ENCODE measurements at regions not wholly inside any gene's neighbourhood (a gene's known extent, or its start where the extent isn't known, plus 50 kb on each side); places are given as distances from the start of the nearest gene placed in this dataset.
"Not testable (repeated sequence)": the region's sequence is repeated elsewhere in the genome, so short reads cannot be mapped to it uniquely, and the experiment has no call there.

- intact Hi-C loops (cut with micrococcal nuclease) = no loop called here
Observed at GRCh38 chr2:175769200-175769599, 232.9 kb downstream of the LNPK start.

- intact Hi-C loops (cut with micrococcal nuclease) = no loop called here
Observed at GRCh38 chr2:175766880-175767279, 235.2 kb downstream of the LNPK start.

- intact Hi-C loops (cut with micrococcal nuclease) = no loop called here
Observed at GRCh38 chr2:175755656-175756386, 246.2 kb downstream of the LNPK start.

GRCh38 chr2:175755169-175755568 is 246.9 kb downstream of the LNPK start:
- intact Hi-C loops (cut with micrococcal nuclease) = no loop called here

- intact Hi-C loops (cut with micrococcal nuclease) = no loop called here
Observed at GRCh38 chr2:175750195-175750594, 251.9 kb downstream of the LNPK start.

- intact Hi-C loops (cut with micrococcal nuclease) = no loop called here
Observed at GRCh38 chr2:175745911-175746310, 256.2 kb downstream of the LNPK start.

- intact Hi-C loops (cut with micrococcal nuclease) = loop anchor here (1.0 kb wide), 1 partner anchor 37 kb away; no protein-coding TSS in a partner anchor
Observed at GRCh38 chr2:175744000-175744399, 258.1 kb downstream of the LNPK start.

- intact Hi-C loops (cut with micrococcal nuclease) = no loop called here
Observed at GRCh38 chr2:175743011-175743410, 259.1 kb downstream of the LNPK start.

GRCh38 chr2:175742367-175742766 is 259.7 kb downstream of the LNPK start:
- intact Hi-C loops (cut with micrococcal nuclease) = no loop called here

- intact Hi-C loops (cut with micrococcal nuclease) = no loop called here
Observed at GRCh38 chr2:175741164-175741563, 260.9 kb downstream of the LNPK start.

- intact Hi-C loops (cut with micrococcal nuclease) = no loop called here
Observed at GRCh38 chr2:175737722-175738361, 264.2 kb downstream of the LNPK start.

GRCh38 chr2:175734686-175735085 is 267.4 kb downstream of the LNPK start:
- intact Hi-C loops (cut with micrococcal nuclease) = no loop called here

GRCh38 chr2:175732531-175732930 is 269.5 kb downstream of the LNPK start:
- intact Hi-C loops (cut with micrococcal nuclease) = no loop called here

GRCh38 chr2:175730050-175730449 is 272.0 kb downstream of the LNPK start:
- intact Hi-C loops (cut with micrococcal nuclease) = no loop called here

- intact Hi-C loops (cut with micrococcal nuclease) = no loop called here
Observed at GRCh38 chr2:175729049-175729706, 272.9 kb downstream of the LNPK start.

- intact Hi-C loops (cut with micrococcal nuclease) = no loop called here
Observed at GRCh38 chr2:175728032-175728431, 274.0 kb downstream of the LNPK start.

GRCh38 chr2:175726223-175726622 is 275.8 kb downstream of the LNPK start:
- intact Hi-C loops (cut with micrococcal nuclease) = no loop called here

- intact Hi-C loops (cut with micrococcal nuclease) = no loop called here
Observed at GRCh38 chr2:175709248-175709647, 292.8 kb downstream of the LNPK start.

GRCh38 chr2:175707322-175707721 is 294.7 kb downstream of the LNPK start:
- intact Hi-C loops (cut with micrococcal nuclease) = loop anchor here (1.0 kb wide), 1 partner anchor 37 kb away; no protein-coding TSS in a partner anchor

- intact Hi-C loops (cut with micrococcal nuclease) = not testable (repeated sequence)
Observed at GRCh38 chr2:175704568-175704967, 297.5 kb downstream of the LNPK start.

GRCh38 chr2:175698061-175698460 is 304.0 kb downstream of the LNPK start:
- intact Hi-C loops (cut with micrococcal nuclease) = loop anchor here (10.0 kb wide), 1 partner anchor 937 kb away; no protein-coding TSS in a partner anchor

Measured in T-helper 1 cell treated with Interleukin-12 subunit alpha and Interleukin-12 subunit beta and Interleukin-4 antibody, amounts not matched to agents 30 ng/mL and 1 ng/mL, for 36 hours (primary cell).